H1 (cell line): ENCODE measurements at regions not wholly inside any gene's neighbourhood (a gene's known extent, or its start where the extent isn't known, plus 50 kb on each side); places are given as distances from the start of the nearest gene placed in this dataset.

Experiments used
- CHD7 ChIP-seq: fragments of 300-600 bp; sonication (generic); IDR thresholded peaks from 2 replicates; pipeline ENCODE4 v1.7.1; 2012; ENCODE audit warnings: low read length, moderate library complexity, mild to moderate bottlenecking, inconsistent platforms; ENCODE audit not compliant: insufficient replicate concordance
- EGR1 ChIP-seq: IDR thresholded peaks from 2 replicates; pipeline ENCODE4 v1.6.1; 2011; ENCODE audit warnings: low read depth, low read length, borderline replicate concordance
- SP1 ChIP-seq: IDR thresholded peaks from 2 replicates; pipeline ENCODE4 v1.6.1; 2011; ENCODE audit warnings: low read depth, low read length
- TAF1 ChIP-seq: IDR thresholded peaks from 2 replicates; pipeline ENCODE4 v1.6.1; 2011; ENCODE audit warnings: mild to moderate bottlenecking, low read depth, low read length

GRCh38 chr15:62715946-62716345 is 326.6 kb upstream of the TPM1 start (continued):
- no peak for TF ChIP-seq CHD7
- no peak for TF ChIP-seq SP1
- no peak for TF ChIP-seq TAF1
- TF ChIP-seq EGR1, result no peak
